LNCaP clone FGC (cell line): ENCODE measurements at regions not wholly inside any gene's neighbourhood (a gene's known extent, or its start where the extent isn't known, plus 50 kb on each side); places are given as distances from the start of the nearest gene placed in this dataset.

Source experiments
- DNase-seq: peaks from one replicate; pipeline ENCODE4 v3.0.0-alpha.2; 2011; ENCODE audit warnings: low read depth
- H3K4me3 ChIP-seq: 2 replicates; pipeline ENCODE4 v1.5.1; 2011; ENCODE audit warnings: mild to moderate bottlenecking, low read depth, low read length, control low read depth
- TF ChIP-seq, protein P1 (sequence below): IDR thresholded peaks from 2 replicates; pipeline ENCODE4 v1.5.1; 2012; ENCODE audit warnings: mild to moderate bottlenecking; ENCODE audit not compliant: control insufficient read depth, insufficient read depth; ENCODE audit errors: extremely low read depth

DNA sequence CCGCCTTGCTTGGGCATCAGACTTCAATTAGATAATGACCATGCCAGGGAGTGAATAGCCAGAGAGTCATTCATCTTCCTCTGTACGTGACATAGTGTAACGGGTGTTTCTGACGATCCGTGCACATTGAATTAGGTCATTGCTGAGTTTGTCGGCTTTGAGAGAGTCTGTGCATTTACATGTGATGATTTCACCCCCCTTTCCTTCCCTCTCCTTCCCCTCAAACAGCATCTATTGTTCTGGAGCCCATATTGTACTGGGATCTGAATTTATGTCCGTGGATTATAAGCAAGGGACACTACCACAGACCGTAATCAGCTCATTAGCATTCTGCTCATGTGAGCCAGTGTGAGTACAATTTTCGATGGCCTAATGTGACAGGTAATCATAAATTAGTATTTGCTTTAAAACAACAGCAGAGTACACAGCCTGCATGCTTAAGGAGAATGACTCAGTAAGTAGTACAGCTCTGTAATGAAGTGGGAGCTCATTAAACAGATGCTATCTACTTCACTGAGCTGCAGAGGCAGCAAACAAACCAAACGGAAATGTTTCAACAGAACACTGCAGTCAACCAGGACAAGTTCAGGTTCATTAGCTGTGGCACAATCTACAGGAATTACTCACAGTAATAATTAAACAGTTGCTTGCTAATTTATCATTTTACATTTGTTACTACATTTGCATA is 302.1 kb downstream of the CSNK1G3 start:
- peak; percentile 94 for DNase-seq
- TF ChIP-seq, protein P1, sequence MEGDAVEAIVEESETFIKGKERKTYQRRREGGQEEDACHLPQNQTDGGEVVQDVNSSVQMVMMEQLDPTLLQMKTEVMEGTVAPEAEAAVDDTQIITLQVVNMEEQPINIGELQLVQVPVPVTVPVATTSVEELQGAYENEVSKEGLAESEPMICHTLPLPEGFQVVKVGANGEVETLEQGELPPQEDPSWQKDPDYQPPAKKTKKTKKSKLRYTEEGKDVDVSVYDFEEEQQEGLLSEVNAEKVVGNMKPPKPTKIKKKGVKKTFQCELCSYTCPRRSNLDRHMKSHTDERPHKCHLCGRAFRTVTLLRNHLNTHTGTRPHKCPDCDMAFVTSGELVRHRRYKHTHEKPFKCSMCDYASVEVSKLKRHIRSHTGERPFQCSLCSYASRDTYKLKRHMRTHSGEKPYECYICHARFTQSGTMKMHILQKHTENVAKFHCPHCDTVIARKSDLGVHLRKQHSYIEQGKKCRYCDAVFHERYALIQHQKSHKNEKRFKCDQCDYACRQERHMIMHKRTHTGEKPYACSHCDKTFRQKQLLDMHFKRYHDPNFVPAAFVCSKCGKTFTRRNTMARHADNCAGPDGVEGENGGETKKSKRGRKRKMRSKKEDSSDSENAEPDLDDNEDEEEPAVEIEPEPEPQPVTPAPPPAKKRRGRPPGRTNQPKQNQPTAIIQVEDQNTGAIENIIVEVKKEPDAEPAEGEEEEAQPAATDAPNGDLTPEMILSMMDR = no peak

DNA sequence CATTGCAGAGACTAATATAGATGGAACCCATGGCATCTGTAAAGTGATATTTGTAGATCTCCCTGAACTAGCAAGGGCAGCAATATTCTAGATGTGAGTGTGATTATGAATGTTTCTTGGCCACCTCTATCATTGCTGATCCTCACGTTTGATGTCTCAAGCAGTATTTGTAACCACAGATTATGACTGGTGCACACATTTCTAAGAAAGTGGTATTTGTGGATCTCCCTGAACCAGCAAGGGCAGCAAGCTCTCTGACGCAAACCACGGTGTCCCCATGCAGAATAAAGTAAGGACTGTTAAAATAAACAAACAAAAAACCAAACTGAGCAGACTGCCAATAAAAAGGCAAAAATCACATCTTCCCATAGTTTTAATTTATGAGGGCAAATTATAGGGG is 301.3 kb downstream of the CSNK1G3 start:
- no peak for DNase-seq
- TF ChIP-seq, protein P1 = no peak
- H3K4me3 ChIP-seq = no peak overlapping the region

More for the DNA sequence above, 302.1 kb downstream of the CSNK1G3 start:
- no peak overlapping the region for H3K4me3 ChIP-seq

DNA sequence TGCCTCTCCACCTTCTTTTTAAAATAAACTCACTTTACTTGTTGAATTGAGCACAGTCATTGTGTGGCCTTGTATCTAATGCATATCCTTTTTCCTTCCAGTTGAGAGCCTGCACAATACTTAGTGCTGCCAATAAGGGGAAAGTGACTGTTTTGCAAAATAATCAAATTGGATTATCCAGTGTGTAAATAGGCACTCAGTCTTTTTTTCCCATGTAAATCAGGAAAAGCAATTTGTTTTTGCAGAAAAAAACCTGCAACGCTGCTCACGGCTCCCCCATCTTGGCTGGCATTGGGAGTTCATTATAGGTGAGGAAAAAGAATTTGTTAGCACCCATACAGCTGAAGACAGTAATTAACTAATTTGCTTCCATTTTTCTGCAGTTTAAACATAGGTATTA is 299.9 kb downstream of the CSNK1G3 start:
- no peak for DNase-seq
- H3K4me3 ChIP-seq = no peak overlapping the region
- TF ChIP-seq, protein P1 = no peak

DNA sequence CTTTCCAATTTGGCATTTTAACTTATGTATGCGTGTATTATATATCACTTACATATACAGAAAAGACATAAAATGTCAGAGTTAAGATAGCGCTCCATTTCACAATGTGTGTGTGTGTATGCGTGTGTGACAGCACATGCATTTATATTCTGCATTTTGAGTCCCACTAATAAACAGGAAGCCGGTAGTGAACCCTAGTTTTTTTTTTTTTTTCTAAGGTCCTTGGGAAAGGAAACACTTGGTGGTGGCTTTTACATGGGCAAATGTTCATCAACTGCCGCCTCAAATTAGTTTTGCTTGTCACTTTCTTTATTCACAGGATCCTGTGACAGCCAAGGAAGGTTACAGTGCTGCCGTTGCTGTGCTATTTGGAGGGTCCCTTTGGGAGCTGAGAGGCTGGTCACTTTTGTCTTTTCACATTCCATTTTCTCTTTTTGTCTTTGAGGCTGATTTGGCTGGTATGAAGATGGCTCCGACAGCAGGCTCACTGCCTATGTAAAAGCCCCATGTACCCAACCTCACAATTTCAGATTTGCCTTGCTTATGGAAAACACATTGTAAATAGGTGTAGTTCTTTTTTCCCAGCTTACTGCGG is 298.9 kb downstream of the CSNK1G3 start:
- no peak overlapping the region for H3K4me3 ChIP-seq
- TF ChIP-seq, protein P1 = no peak
- no peak for DNase-seq

DNA sequence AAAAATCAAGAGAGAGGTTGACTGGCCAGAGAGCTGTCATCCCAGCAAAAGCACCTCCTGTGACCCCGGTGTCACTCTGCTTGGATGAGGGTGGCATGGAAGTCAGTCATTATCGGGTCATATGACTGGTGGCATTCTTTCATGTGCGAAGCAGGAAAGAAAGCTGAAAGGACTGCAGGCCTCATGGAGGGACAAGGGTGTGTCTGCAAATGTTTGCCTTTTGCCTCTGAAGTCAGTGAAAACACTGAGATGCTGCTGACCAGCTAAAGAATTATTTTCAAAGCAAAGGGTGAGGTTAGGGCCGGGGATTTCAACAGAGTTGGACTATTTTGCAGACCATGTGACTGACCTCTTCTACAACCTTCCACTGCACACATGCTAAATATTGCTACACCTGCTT is 298.3 kb downstream of the CSNK1G3 start:
- H3K4me3 ChIP-seq = no peak overlapping the region
- TF ChIP-seq, protein P1 = no peak
- DNase-seq = no peak

DNA sequence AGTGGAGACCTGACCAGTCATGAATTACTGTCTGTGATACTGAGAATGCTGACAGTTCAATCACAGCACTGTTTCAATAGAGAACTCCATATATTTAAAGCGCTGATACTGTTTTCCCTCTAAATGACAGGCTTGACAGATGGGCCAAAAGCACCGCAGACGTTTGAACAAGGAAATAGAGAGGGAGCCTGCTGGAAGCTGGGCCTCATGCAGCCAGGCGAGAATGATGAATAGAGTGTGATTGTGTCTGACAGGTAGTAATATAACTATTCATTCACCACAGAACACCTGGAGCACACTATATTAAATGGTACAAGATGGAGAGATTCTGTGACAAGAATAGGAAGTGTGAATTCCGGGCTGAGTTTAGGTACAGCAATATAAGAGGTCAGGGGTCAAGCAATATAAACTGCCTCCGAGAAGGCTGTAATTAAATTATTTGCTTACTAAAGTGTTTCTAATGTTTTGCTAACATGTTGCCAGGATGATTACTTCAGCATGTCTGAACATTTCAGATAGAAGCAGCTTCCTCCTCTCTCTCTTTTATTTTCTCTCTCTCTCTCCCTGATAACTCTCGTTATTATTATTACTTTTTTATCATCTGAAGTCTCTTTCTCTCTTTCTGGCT is 297.7 kb downstream of the CSNK1G3 start:
- DNase-seq = peak; percentile 55
- TF ChIP-seq, protein P1 = no peak
- no peak overlapping the region for H3K4me3 ChIP-seq
